A549 (cell line): ENCODE measurements at regions not wholly inside any gene's neighbourhood (a gene's known extent, or its start where the extent isn't known, plus 50 kb on each side); places are given as distances from the start of the nearest gene placed in this dataset.
"Not testable (repeated sequence)": the region's sequence is repeated elsewhere in the genome, so short reads cannot be mapped to it uniquely, and the experiment has no call there.

ENCODE experiments used
- ATAC-seq, 2 experiments: fragments of 200-7000 bp in 1 of 2; fragments of >200 bp in 1 of 2; cut with Nextera tagmentation in 1 of 2; cut with Tn5 transposase in 1 of 2; 3 replicates each; pipeline versions ENCODE4 v1.8.0 to v1.9.1; 2018 to 2020; ENCODE audit warnings: mild to moderate bottlenecking in 1 of 2, moderate library complexity in 1 of 2
- CTCF ChIA-PET: fragments of 300-600 bp; sonication (Branson Sonifier 250); formaldehyde crosslinking; extraction: SDS; loops from one replicate; lab custom pipeline; 2021; ENCODE audit warnings: antibody characterized with exemption, inconsistent platforms; lab: Yijun Ruan, JAX
- POLR2A ChIA-PET: fragments of 350-600 bp; formaldehyde crosslinking; extraction: SDS; loops from one replicate; lab custom pipeline; 2021; ENCODE audit warnings: antibody characterized with exemption, inconsistent platforms; lab: Yijun Ruan, JAX
- DNase-seq, 2 experiments: peaks; one replicate each; pipeline versions ENCODE4 v3.0.0 to v3.0.0-alpha.2; 2011 to 2016; ENCODE audit warnings: low read depth in 1 of 2, low spot score in 1 of 2
- FAIRE-seq: peaks from 2 replicates; lab custom pipeline; 2011; peaks lifted over from hg19 to GRCh38; lab: Jason Lieb, UNC
- H3K27ac ChIP-seq, 2 experiments: fragments of >200 bp; sonication (Bioruptor Twin); formaldehyde crosslinking; 3 replicates each; pipeline ENCODE4 v1.5.1; 2016 to 2017
- H3K4me1 ChIP-seq: fragments of >200 bp; sonication (Bioruptor Twin); formaldehyde crosslinking; 3 replicates; pipeline ENCODE4 v1.6.1; 2016
- H3K4me2 ChIP-seq: fragments of >200 bp; sonication (Bioruptor Twin); formaldehyde crosslinking; 3 replicates; pipeline ENCODE4 v1.6.1; 2016
- H3K4me3 ChIP-seq: fragments of >200 bp; sonication (Bioruptor Twin); formaldehyde crosslinking; 3 replicates; pipeline ENCODE4 v1.5.1; 2016
- H3K9me3 ChIP-seq: fragments of >200 bp; sonication (Bioruptor Twin); formaldehyde crosslinking; 3 replicates; pipeline ENCODE4 v1.6.1; 2016
- BHLHE40 ChIP-seq: IDR thresholded peaks from 2 replicates; pipeline ENCODE4 v1.6.1; 2012; ENCODE audit warnings: low read depth, low read length, inconsistent platforms
- EHMT2 ChIP-seq: fragments of 200-600 bp; sonication (generic); IDR thresholded peaks from 2 replicates; pipeline ENCODE4 v1.6.1; 2016; ENCODE audit warnings: antibody characterized with exemption, low read depth, mild to moderate bottlenecking, moderate library complexity
- EP300 ChIP-seq, 2 experiments: fragments of >200 bp; sonication (Bioruptor Twin); formaldehyde crosslinking; IDR thresholded peaks; 2 replicates in 1 of 2; 3 replicates in 1 of 2; pipeline ENCODE4 v1.6.1; 2016 to 2017
- ESRRA ChIP-seq: fragments of 150-350 bp; IDR thresholded peaks from 2 replicates; pipeline ENCODE4 v1.6.1; 2014; ENCODE audit warnings: mild to moderate bottlenecking, low read length, borderline replicate concordance
- FOSL2 ChIP-seq, 2 experiments: fragments of 450-650 bp in 1 of 2; fragments of >200 bp in 1 of 2; sonication (Bioruptor Twin) in 1 of 2; formaldehyde crosslinking; IDR thresholded peaks; 2 replicates each; pipeline versions ENCODE4 v1.5.0 to v1.6.1; 2016 to 2020; ENCODE audit warnings: mild to moderate bottlenecking in 1 of 2, moderate library complexity in 1 of 2
- HDAC2 ChIP-seq: fragments of 200-600 bp; sonication (generic); IDR thresholded peaks from 2 replicates; pipeline ENCODE4 v1.6.1; 2016
- HOXA7 ChIP-seq: fragments of 250-450 bp; sonication (Bioruptor Pico); IDR thresholded peaks from 2 replicates; pipeline ENCODE4 v1.5.0; 2020; ENCODE audit warnings: mild to moderate bottlenecking, moderate library complexity
- JUNB ChIP-seq: fragments of >200 bp; sonication (Bioruptor Twin); formaldehyde crosslinking; IDR thresholded peaks from 2 replicates; pipeline ENCODE4 v1.6.1; 2016
- KDM1A ChIP-seq: fragments of 200-600 bp; sonication (generic); IDR thresholded peaks from 2 replicates; pipeline ENCODE4 v1.6.1; 2016; ENCODE audit warnings: low read depth, mild to moderate bottlenecking
- MAZ ChIP-seq: fragments of 150-350 bp; IDR thresholded peaks from 2 replicates; pipeline ENCODE4 v1.6.1; 2014; ENCODE audit warnings: antibody characterized with exemption, low read depth, low read length, borderline replicate concordance
- NFE2L2 ChIP-seq: fragments of 150-350 bp; conservative IDR thresholded peaks from 2 replicates; pipeline ENCODE4 v1.6.1; 2014; ENCODE audit warnings: low read length
- NPAS2 ChIP-seq: fragments of 250-450 bp; sonication (Bioruptor Pico); IDR thresholded peaks from 2 replicates; pipeline ENCODE4 v1.8.0; 2022; ENCODE audit warnings: mild to moderate bottlenecking, moderate library complexity, borderline replicate concordance
- NR3C1 ChIP-seq: fragments of >200 bp; sonication (Bioruptor Twin); formaldehyde crosslinking; IDR thresholded peaks from 3 replicates; pipeline ENCODE4 v1.6.1; 2017
- POLR2A ChIP-seq: IDR thresholded peaks from 2 replicates; pipeline ENCODE4 v1.6.1; 2012; ENCODE audit warnings: mild to moderate bottlenecking, low read length
- RAD21 ChIP-seq, 2 experiments: fragments of >200 bp in 1 of 2; sonication (Bioruptor Twin) in 1 of 2; formaldehyde crosslinking in 1 of 2; IDR thresholded peaks in 1 of 2; conservative IDR thresholded peaks in 1 of 2; 2 replicates in 1 of 2; 3 replicates in 1 of 2; pipeline ENCODE4 v1.6.1; 2012 to 2018; ENCODE audit warnings: inconsistent platforms in 1 of 2
- RFX5 ChIP-seq: fragments of 450-650 bp; IDR thresholded peaks from 2 replicates; pipeline ENCODE4 v1.7.1; 2014; ENCODE audit warnings: antibody characterized with exemption, mild to moderate bottlenecking, moderate library complexity
- TFCP2L1 ChIP-seq: fragments of 250-450 bp; sonication (Bioruptor Pico); IDR thresholded peaks from 2 replicates; pipeline ENCODE4 v1.5.0; 2021; ENCODE audit warnings: mild to moderate bottlenecking
- ZC3H11A ChIP-seq: fragments of 450-650 bp; IDR thresholded peaks from 2 replicates; pipeline ENCODE4 v1.6.1; 2014; ENCODE audit warnings: antibody characterized with exemption, mild to moderate bottlenecking
- ZFP36 ChIP-seq: fragments of 450-650 bp; IDR thresholded peaks from 2 replicates; pipeline ENCODE4 v1.6.1; 2014; ENCODE audit warnings: borderline replicate concordance; ENCODE audit not compliant: partially characterized antibody
- ZNF302 ChIP-seq: fragments of 250-450 bp; sonication (Bioruptor Pico); IDR thresholded peaks from 2 replicates; pipeline ENCODE4 v1.9.0; 2021; ENCODE audit warnings: inconsistent platforms, mild to moderate bottlenecking, moderate library complexity
- WGBS: methylation state at CpG from one replicate; pipeline ENCODE4 v1.1.6; 2017; ENCODE audit errors: missing lambda C conversion rate; 5-methylcytosine and 5-hydroxymethylcytosine counted together
- TF ChIP-seq, protein P1 (sequence below): fragments of 450-650 bp; IDR thresholded peaks from 2 replicates; pipeline ENCODE4 v1.6.1; 2014; ENCODE audit warnings: antibody characterized with exemption
- TF ChIP-seq, protein P2 (sequence below): fragments of >200 bp; sonication (Bioruptor Twin); formaldehyde crosslinking; IDR thresholded peaks from 2 replicates; pipeline ENCODE4 v1.6.1; 2016
- TF ChIP-seq, protein P3 (sequence below): fragments of >200 bp; sonication (Bioruptor Twin); formaldehyde crosslinking; IDR thresholded peaks from 3 replicates; pipeline ENCODE4 v1.6.1; 2016
- TF ChIP-seq, protein P4 (sequence below): IDR thresholded peaks from 2 replicates; pipeline ENCODE4 v1.6.1; 2012
- TF ChIP-seq, protein P5 (sequence below): fragments of 250-450 bp; sonication (Bioruptor Pico); IDR thresholded peaks from 2 replicates; pipeline ENCODE4 v1.5.0; 2020; ENCODE audit warnings: low read depth, mild to moderate bottlenecking, moderate library complexity
- TF ChIP-seq, protein P6 (sequence below): IDR thresholded peaks from 2 replicates; pipeline ENCODE4 v1.6.1; 2012; ENCODE audit warnings: low read depth, borderline replicate concordance

DNA sequence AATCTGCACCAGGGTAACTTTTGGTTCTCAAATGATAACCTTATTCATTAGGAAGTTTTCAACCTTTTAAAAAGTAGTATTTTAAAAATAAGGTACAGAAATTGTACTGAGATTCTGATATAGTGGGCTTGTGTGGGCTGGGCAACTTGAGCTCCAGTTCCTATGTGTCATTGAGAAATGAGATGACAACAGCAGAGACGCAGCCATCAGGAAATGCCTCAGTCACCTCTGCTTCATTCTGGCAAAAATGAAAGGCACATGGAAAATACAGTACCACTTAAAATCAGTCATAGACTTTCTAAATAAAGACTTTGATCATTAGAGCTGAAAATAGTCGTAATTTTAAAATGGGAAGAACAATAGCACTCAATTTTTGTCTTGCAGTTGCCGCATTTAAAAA is 480.2 kb downstream of the PLK2 start:
- no peak overlapping the region for H3K27ac ChIP-seq
- no peak overlapping the region for H3K4me2 ChIP-seq
- ChIA-PET CTCF (no interaction called here), POLR2A (no interaction called here)
- no peak overlapping the region for H3K4me3 ChIP-seq
- TF ChIP-seq, protein P1, sequence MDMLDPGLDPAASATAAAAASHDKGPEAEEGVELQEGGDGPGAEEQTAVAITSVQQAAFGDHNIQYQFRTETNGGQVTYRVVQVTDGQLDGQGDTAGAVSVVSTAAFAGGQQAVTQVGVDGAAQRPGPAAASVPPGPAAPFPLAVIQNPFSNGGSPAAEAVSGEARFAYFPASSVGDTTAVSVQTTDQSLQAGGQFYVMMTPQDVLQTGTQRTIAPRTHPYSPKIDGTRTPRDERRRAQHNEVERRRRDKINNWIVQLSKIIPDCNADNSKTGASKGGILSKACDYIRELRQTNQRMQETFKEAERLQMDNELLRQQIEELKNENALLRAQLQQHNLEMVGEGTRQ, result no peak
- TF ChIP-seq, protein P2, sequence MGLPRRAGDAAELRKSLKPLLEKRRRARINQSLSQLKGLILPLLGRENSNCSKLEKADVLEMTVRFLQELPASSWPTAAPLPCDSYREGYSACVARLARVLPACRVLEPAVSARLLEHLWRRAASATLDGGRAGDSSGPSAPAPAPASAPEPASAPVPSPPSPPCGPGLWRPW, result no peak
- no peak for TF ChIP-seq NFE2L2
- TF ChIP-seq, protein P3, sequence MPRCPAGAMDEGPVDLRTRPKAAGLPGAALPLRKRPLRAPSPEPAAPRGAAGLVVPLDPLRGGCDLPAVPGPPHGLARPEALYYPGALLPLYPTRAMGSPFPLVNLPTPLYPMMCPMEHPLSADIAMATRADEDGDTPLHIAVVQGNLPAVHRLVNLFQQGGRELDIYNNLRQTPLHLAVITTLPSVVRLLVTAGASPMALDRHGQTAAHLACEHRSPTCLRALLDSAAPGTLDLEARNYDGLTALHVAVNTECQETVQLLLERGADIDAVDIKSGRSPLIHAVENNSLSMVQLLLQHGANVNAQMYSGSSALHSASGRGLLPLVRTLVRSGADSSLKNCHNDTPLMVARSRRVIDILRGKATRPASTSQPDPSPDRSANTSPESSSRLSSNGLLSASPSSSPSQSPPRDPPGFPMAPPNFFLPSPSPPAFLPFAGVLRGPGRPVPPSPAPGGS, result no peak
- no peak for TF ChIP-seq NPAS2
- TF ChIP-seq JUNB, result no peak
- TF ChIP-seq, protein P4, sequence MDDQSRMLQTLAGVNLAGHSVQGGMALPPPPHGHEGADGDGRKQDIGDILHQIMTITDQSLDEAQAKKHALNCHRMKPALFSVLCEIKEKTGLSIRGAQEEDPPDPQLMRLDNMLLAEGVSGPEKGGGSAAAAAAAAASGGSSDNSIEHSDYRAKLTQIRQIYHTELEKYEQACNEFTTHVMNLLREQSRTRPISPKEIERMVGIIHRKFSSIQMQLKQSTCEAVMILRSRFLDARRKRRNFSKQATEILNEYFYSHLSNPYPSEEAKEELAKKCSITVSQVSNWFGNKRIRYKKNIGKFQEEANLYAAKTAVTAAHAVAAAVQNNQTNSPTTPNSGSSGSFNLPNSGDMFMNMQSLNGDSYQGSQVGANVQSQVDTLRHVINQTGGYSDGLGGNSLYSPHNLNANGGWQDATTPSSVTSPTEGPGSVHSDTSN, result no peak
- no peak for TF ChIP-seq RAD21 (conservative IDR thresholded peaks at IDR 0.05 in 1 of 2, IDR thresholded peaks at IDR 0.05 in 1 of 2)
- TF ChIP-seq HDAC2, result no peak
- no peak for TF ChIP-seq HOXA7 (CRISPR knock-in tag)
- TF ChIP-seq ZNF302, result no peak
- no peak for TF ChIP-seq ZFP36
- TF ChIP-seq, protein P5, sequence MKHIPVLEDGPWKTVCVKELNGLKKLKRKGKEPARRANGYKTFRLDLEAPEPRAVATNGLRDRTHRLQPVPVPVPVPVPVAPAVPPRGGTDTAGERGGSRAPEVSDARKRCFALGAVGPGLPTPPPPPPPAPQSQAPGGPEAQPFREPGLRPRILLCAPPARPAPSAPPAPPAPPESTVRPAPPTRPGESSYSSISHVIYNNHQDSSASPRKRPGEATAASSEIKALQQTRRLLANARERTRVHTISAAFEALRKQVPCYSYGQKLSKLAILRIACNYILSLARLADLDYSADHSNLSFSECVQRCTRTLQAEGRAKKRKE (CRISPR knock-in tag), result no peak
- TF ChIP-seq FOSL2 (IDR thresholded peaks at IDR 0.05), result no peak
- no peak for TF ChIP-seq FOSL2 (CRISPR knock-in tag; IDR thresholded peaks at IDR 0.05)
- TF ChIP-seq BHLHE40, result no peak
- no peak for TF ChIP-seq RFX5
- no peak for TF ChIP-seq MAZ
- TF ChIP-seq EHMT2, result no peak
- TF ChIP-seq TFCP2L1 (CRISPR knock-in tag), result no peak
- TF ChIP-seq KDM1A, result no peak
- FAIRE-seq, result no peak
- no peaks in the 10 kb centered on the region for H3K4me1 ChIP-seq
- no peak for DNase-seq
- no peak for ATAC-seq
- H3K9me3 ChIP-seq, result 0 out of 3 replicates have a peak, but pooled peaks cover 4% of the 10 kb centered on the region
- 82% methylated on average over 3 of the region's 3 CpGs for WGBS

DNA sequence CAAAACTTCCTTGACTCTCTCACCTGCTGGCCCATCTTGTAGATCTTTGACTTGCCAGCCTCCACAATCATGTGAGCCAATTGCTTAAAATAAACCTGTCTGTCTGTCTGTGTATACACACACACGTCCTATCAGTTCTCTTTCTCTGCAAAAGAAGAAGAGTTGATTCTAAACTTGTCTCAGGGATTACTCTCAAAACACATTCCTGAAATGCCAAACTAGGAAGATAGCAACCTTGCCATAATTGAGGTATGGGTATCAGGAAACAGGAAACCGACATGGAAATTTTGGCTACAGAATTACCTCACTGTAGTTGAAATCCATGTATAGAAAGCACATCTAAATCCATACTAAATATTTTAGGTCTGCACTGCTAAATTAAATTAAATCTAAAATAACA is 483.4 kb downstream of the PLK2 start:
- POLR2A ChIA-PET, result no interaction called here

DNA sequence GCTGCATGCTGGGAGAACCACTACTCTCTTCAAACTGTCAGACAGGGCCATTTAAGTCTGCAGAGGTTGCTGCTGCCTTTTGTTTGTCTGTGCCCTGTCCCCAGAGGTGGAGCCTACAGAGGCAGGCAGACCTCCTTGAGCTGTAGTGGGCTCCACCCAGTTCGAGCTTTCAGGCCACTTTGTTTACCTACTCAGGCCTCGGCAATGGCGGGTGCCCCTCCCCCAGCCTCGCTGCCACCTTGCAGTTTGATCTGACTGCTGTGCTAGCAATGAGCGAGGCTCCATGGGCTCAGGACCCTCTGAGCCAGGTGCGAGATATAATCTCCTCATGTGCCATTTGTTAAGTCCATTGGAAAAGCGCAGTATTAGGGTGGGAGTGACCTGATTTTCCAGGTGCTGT is 487.8 kb downstream of the PLK2 start:
- CTCF ChIA-PET, H3K4me2 ChIP-seq, DNase-seq, POLR2A ChIA-PET, FAIRE-seq, H3K4me1 ChIP-seq, ATAC-seq, H3K27ac ChIP-seq, H3K9me3 ChIP-seq, H3K4me3 ChIP-seq: not testable (repeated sequence)
- 58% methylated on average over 3 of the region's 7 CpGs for WGBS

More for the DNA sequence above, 483.4 kb downstream of the PLK2 start:
- ATAC-seq (no peak), FAIRE-seq (no peak), DNase-seq (no peak)
- no peaks in the 10 kb centered on the region for H3K4me1 ChIP-seq
- H3K4me2 ChIP-seq, result no peak overlapping the region
- CTCF ChIA-PET, result interaction anchor here (0.6 kb wide), 1 partner anchor 21 kb away, joined by 3 read pairs; no protein-coding TSS in a partner anchor
- TF ChIP-seq ZC3H11A (no peak), EP300 (IDR thresholded peaks at IDR 0.05) (no peak), ESRRA (no peak), KDM1A (no peak), MAZ (no peak), NR3C1 (no peak), RFX5 (no peak), POLR2A (no peak)
- TF ChIP-seq, protein P4, result no peak
- TF ChIP-seq, protein P3, result no peak
- TF ChIP-seq, protein P6, sequence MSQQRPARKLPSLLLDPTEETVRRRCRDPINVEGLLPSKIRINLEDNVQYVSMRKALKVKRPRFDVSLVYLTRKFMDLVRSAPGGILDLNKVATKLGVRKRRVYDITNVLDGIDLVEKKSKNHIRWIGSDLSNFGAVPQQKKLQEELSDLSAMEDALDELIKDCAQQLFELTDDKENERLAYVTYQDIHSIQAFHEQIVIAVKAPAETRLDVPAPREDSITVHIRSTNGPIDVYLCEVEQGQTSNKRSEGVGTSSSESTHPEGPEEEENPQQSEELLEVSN, result no peak
- TF ChIP-seq, protein P2, result no peak
- H3K9me3 ChIP-seq, result 0 out of 3 replicates have a peak, but pooled peaks cover 4% of the 10 kb centered on the region
- no peak overlapping the region for H3K4me3 ChIP-seq
- no peak overlapping the region for H3K27ac ChIP-seq
- WGBS, result 71% methylated on average over 2 of the region's 2 CpGs
